SU-DHL-6 (cell line): ENCODE measurements at regions not wholly inside any gene's neighbourhood (a gene's known extent, or its start where the extent isn't known, plus 50 kb on each side); places are given as distances from the start of the nearest gene placed in this dataset.
A peak's percentile ranks its signal among the peaks of the same experiment; 100 is the strongest.

Experiments
- H2AFZ ChIP-seq: fragments of 200-600 bp; sonication (generic); 2 replicates; pipeline ENCODE4 v1.6.1; 2014; ENCODE audit warnings: low read depth, mild to moderate bottlenecking, moderate library complexity, mixed read lengths, antibody characterized with exemption, low read length; ENCODE audit not compliant: severe bottlenecking
- H3F3A ChIP-seq: fragments of 200-600 bp; shearing (Covaris generic); 2 replicates; pipeline ENCODE4 v1.6.0; 2016; ENCODE audit warnings: antibody characterized with exemption, mild to moderate bottlenecking; ENCODE audit not compliant: insufficient read depth
- H3K27ac ChIP-seq: fragments of 200-600 bp; sonication (generic); 2 replicates; pipeline ENCODE4 v1.5.1; 2016; ENCODE audit warnings: low read depth, mild to moderate bottlenecking, low read length, moderate library complexity, mixed read lengths
- H3K27me3 ChIP-seq: fragments of 200-600 bp; sonication (generic), shearing (Covaris generic); 2 replicates; pipeline ENCODE4 v1.6.0; 2014; ENCODE audit warnings: mild to moderate bottlenecking, low read length
- H3K36me3 ChIP-seq: fragments of 200-600 bp; sonication (generic); 2 replicates; pipeline ENCODE4 v1.6.1; 2014; ENCODE audit warnings: mild to moderate bottlenecking, low read length, mixed read lengths
- H3K4me2 ChIP-seq: fragments of 300-600, 200-600 bp; shearing (Covaris generic), sonication (generic); 2 replicates; pipeline ENCODE4 v1.6.0; 2014; ENCODE audit warnings: low read length, low read depth, mild to moderate bottlenecking; ENCODE audit not compliant: poor library complexity, severe bottlenecking
- H3K4me3 ChIP-seq: fragments of 200-600 bp; sonication (generic); 2 replicates; pipeline ENCODE4 v1.5.1; 2014; ENCODE audit warnings: antibody characterized with exemption, low read length, mild to moderate bottlenecking, mixed read lengths; ENCODE audit not compliant: insufficient read depth, poor library complexity, severe bottlenecking
- H3K79me2 ChIP-seq: fragments of 200-600 bp; sonication (generic); 2 replicates; pipeline ENCODE4 v1.6.1; 2014; ENCODE audit warnings: mild to moderate bottlenecking, low read length, moderate library complexity; ENCODE audit not compliant: insufficient read depth
- H3K9ac ChIP-seq: fragments of 200-600 bp; sonication (generic); 2 replicates; pipeline ENCODE4 v1.7.0; 2014; ENCODE audit warnings: mild to moderate bottlenecking, low read length
- H3K9me2 ChIP-seq: fragments of 200-600 bp; sonication (generic); replicated peaks from 2 replicates; pipeline ENCODE4 v1.6.1; 2014; ENCODE audit warnings: low read length; ENCODE audit not compliant: insufficient read depth
- H3K9me3 ChIP-seq: fragments of 200-600 bp; sonication (generic); 2 replicates; pipeline ENCODE4 v1.6.1; 2014; ENCODE audit warnings: low read length, mixed read lengths; ENCODE audit not compliant: insufficient read depth
- H4K20me1 ChIP-seq: fragments of 200-600 bp; sonication (generic); 2 replicates; pipeline ENCODE4 v1.6.1; 2014; ENCODE audit warnings: low read depth, mild to moderate bottlenecking, antibody characterized with exemption, low read length, moderate library complexity, mixed read lengths
- CTCF ChIP-seq: fragments of 200-600 bp; sonication (generic); IDR thresholded peaks from one replicate; pipeline ENCODE4 v1.5.1; 2017; ENCODE audit warnings: antibody characterized with exemption, mild to moderate bottlenecking, low read length, moderate library complexity; ENCODE audit not compliant: insufficient read depth, poor library complexity, severe bottlenecking
- EZH2phosphoT487 ChIP-seq: fragments of 200-600 bp; sonication (generic), shearing (Covaris generic); conservative IDR thresholded peaks from 2 replicates; pipeline ENCODE4 v1.6.1; 2018; ENCODE audit warnings: mild to moderate bottlenecking, antibody characterized with exemption, low read length, moderate library complexity, mixed read lengths

GRCh38 chr3:161866176-161866575 lies 369.6 kb downstream of the OTOL1 start:
- TF ChIP-seq CTCF, result no peak
- no peak for TF ChIP-seq EZH2phosphoT487
- Histone ChIP-seq H3K36me3 (no peaks in the 10 kb centered on the region), H2AFZ (no peak overlapping the region), H3K4me3 (no peak overlapping the region), H3K27ac (no peak overlapping the region), H3K9ac (no peak overlapping the region), H3K79me2 (no peaks in the 10 kb centered on the region), H3K9me3 (no peaks in the 10 kb centered on the region), H4K20me1 (no peaks in the 10 kb centered on the region), H3K4me2 (no peak overlapping the region), H3K9me2 (no peaks in the 10 kb centered on the region), H3K27me3 (no peaks in the 10 kb centered on the region), H3F3A (no peaks in the 10 kb centered on the region)

- Histone ChIP-seq H3F3A (no peaks in the 10 kb centered on the region), H3K27ac (no peak overlapping the region), H3K4me2 (no peak overlapping the region), H3K9me3 (no peaks in the 10 kb centered on the region), H3K36me3 (no peaks in the 10 kb centered on the region), H2AFZ (peak overlapping the region; percentile 16), H3K9ac (no peak overlapping the region), H4K20me1 (no peaks in the 10 kb centered on the region), H3K9me2 (no peaks in the 10 kb centered on the region), H3K27me3 (no peaks in the 10 kb centered on the region), H3K4me3 (no peak overlapping the region), H3K79me2 (no peaks in the 10 kb centered on the region)
- no peak for TF ChIP-seq CTCF
- no peak for TF ChIP-seq EZH2phosphoT487
Measured at GRCh38 chr3:161875483-161875882, 378.9 kb downstream of the OTOL1 start.

DNA sequence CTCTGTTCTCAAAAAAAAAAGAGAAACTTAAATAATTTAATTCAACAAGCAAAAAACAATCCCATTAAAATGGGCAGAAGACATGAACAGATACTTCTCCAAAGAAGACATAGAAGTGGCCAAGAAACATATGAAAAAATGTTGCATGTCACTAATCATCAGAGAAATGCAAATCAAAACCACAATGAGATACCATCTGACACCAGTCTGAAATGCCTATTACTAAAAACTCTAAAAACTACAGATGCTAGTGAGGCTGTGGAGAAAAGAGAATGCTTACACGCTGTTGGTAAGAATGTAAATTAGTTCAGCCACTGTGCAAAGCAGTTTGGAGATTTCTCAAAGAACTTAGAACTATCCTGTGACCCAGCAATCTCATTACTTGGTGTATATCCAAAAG lies 382.9 kb downstream of the OTOL1 start:
- H3K9ac ChIP-seq, result no peak overlapping the region
- no peaks in the 10 kb centered on the region for H3F3A ChIP-seq
- H4K20me1 ChIP-seq, result no peaks in the 10 kb centered on the region
- no peaks in the 10 kb centered on the region for H3K9me2 ChIP-seq
- H3K79me2 ChIP-seq, result no peaks in the 10 kb centered on the region
- no peaks in the 10 kb centered on the region for H3K27me3 ChIP-seq
- H3K4me2 ChIP-seq, result no peak overlapping the region
- H3K36me3 ChIP-seq, result no peaks in the 10 kb centered on the region
- TF ChIP-seq EZH2phosphoT487, result no peak
- TF ChIP-seq CTCF, result no peak
- no peak overlapping the region for H3K4me3 ChIP-seq
- H3K9me3 ChIP-seq, result peaks cover 8% of the 10 kb centered on the region; the same call in 1 of the 2 replicates
- peak overlapping the region; percentile 47 for H2AFZ ChIP-seq
- H3K27ac ChIP-seq, result no peak overlapping the region
